OCI-LY3 (cell line): ENCODE measurements at regions not wholly inside any gene's neighbourhood (a gene's known extent, or its start where the extent isn't known, plus 50 kb on each side); places are given as distances from the start of the nearest gene placed in this dataset.

Experiments
- EZH2phosphoT487 ChIP-seq: fragments of 200-600 bp; shearing (Covaris generic); IDR thresholded peaks from 2 replicates; pipeline ENCODE4 v1.6.1; 2018; ENCODE audit warnings: antibody characterized with exemption, mixed run types, low read depth
- TF ChIP-seq, protein P1 (sequence below): fragments of 200-600, 300-600 bp; sonication (generic); IDR thresholded peaks from 2 replicates; pipeline ENCODE4 v1.5.1; 2014; ENCODE audit warnings: antibody characterized with exemption, low read length, low read depth

DNA sequence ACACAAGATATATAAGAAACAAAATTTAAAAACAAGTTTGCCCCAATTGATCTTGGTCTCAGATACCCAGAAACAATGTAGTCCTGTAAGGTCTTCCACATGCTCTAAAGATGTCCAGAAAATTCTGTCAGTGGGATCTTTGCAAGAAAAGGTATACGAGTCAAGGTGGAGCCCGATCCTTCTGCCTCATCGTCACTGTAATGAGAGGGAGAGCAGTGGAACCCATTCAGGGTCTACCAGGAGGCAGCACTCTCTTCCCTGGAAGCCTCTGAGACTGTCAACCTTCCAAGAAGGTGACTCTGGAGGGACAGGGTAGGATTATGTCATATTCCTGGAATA is 112.8 kb downstream of the JCAD start:
- TF ChIP-seq, protein P1, sequence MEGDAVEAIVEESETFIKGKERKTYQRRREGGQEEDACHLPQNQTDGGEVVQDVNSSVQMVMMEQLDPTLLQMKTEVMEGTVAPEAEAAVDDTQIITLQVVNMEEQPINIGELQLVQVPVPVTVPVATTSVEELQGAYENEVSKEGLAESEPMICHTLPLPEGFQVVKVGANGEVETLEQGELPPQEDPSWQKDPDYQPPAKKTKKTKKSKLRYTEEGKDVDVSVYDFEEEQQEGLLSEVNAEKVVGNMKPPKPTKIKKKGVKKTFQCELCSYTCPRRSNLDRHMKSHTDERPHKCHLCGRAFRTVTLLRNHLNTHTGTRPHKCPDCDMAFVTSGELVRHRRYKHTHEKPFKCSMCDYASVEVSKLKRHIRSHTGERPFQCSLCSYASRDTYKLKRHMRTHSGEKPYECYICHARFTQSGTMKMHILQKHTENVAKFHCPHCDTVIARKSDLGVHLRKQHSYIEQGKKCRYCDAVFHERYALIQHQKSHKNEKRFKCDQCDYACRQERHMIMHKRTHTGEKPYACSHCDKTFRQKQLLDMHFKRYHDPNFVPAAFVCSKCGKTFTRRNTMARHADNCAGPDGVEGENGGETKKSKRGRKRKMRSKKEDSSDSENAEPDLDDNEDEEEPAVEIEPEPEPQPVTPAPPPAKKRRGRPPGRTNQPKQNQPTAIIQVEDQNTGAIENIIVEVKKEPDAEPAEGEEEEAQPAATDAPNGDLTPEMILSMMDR, result no peak
- TF ChIP-seq EZH2phosphoT487, result no peak
